ENCODE measurements at regions not wholly inside any gene's neighbourhood (a gene's known extent, or its start where the extent isn't known, plus 50 kb on each side); places are given as distances from the start of the nearest gene placed in this dataset.

- TF ChIP-seq CTCF (IDR thresholded peaks at IDR 0.05 in 4 of 5, conservative IDR thresholded peaks at IDR 0.05 in 1 of 5) (no peak), POLR2A (IDR thresholded peaks at IDR 0.05) (no peak)
Observed at GRCh38 chr3:154970797-154971196, 109.3 kb upstream of the MME start.
